ENCODE measurements at regions not wholly inside any gene's neighbourhood (a gene's known extent, or its start where the extent isn't known, plus 50 kb on each side); places are given as distances from the start of the nearest gene placed in this dataset.
"Not testable (repeated sequence)": the region's sequence is repeated elsewhere in the genome, so short reads cannot be mapped to it uniquely, and the experiment has no call there.

- H3K9me1 ChIP-seq (replicated peaks; ENCODE audit: control insufficient read depth, extremely low read depth, insufficient read depth, low read length); H3K4me3 ChIP-seq (replicated peaks in 1 of 3; ENCODE audit: insufficient read depth in 1 of 3, low read depth in 1 of 3, low read length in 3 of 3); POLR2A ChIA-PET; H3K4me1 ChIP-seq (ENCODE audit: control insufficient read depth, extremely low read depth, insufficient read depth, low read length); H3K27me3 ChIP-seq (ENCODE audit: control insufficient read depth in 2 of 2, insufficient read depth in 2 of 2, low read length in 2 of 2); H3K4me2 ChIP-seq (ENCODE audit: insufficient read depth, low read length); dilution Hi-C loops (cut with MboI; ENCODE audit: extremely low pct_ligation_motif_present, low sequenced_read_pairs); H3K9ac ChIP-seq (replicated peaks; ENCODE audit: extremely low read depth, insufficient read depth, low read length); intact Hi-C loops (cut with micrococcal nuclease); DNase-seq (ENCODE audit: low read depth, low spot score); H3K36me3 ChIP-seq (ENCODE audit: control insufficient read depth in 2 of 2, extremely low read depth in 1 of 2, insufficient read depth in 2 of 2, low read length in 2 of 2); H3K9me3 ChIP-seq (replicated peaks; ENCODE audit: control insufficient read depth, insufficient read depth, low read length); H3K79me2 ChIP-seq (ENCODE audit: control insufficient read depth, insufficient read depth, low read length); BruUV-seq (replicated peaks); CTCF ChIA-PET; FAIRE-seq; H3K27ac ChIP-seq (ENCODE audit: insufficient read depth, low read depth, low read length); H2AFZ ChIP-seq (ENCODE audit: low read depth, low read length); H4K20me1 ChIP-seq (replicated peaks; ENCODE audit: control insufficient read depth, extremely low read depth, insufficient read depth, low read length): not testable (repeated sequence)
These were observed 59.8 kb upstream of the PKP2 start for GRCh38 chr12:32956418-32956817.

DNA sequence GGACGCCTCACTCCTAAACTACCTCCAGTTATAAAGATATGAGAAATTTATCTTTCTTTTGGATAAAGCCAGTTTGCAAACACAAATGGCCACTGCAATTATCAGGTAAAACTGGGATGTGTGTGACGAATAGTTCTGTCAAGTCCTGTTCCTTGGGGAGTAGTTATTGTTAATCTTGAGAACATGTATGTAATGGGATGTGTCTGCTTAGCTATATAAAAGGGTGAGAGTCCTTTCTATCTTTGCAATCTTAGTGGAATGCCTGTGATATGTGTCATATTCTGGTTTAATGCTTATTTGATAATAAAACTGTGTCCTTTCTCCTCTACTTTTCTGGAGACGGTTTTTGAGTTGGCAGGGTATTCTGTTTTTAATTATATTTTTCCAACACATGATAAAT, 56.1 kb upstream of the PKP2 start:
- FAIRE-seq (no peak), DNase-seq (ENCODE audit: low read depth, low spot score) (no peak)
- Histone ChIP-seq H3K27me3 (ENCODE audit: control insufficient read depth in 2 of 2, insufficient read depth in 2 of 2, low read length in 2 of 2) (no peaks in the 10 kb centered on the region), H4K20me1 (replicated peaks; ENCODE audit: control insufficient read depth, extremely low read depth, insufficient read depth, low read length) (no peaks in the 10 kb centered on the region), H3K36me3 (ENCODE audit: control insufficient read depth in 2 of 2, extremely low read depth in 1 of 2, insufficient read depth in 2 of 2, low read length in 2 of 2) (no peaks in the 10 kb centered on the region), H3K9me1 (replicated peaks; ENCODE audit: control insufficient read depth, extremely low read depth, insufficient read depth, low read length) (no peaks in the 10 kb centered on the region), H3K9ac (replicated peaks; ENCODE audit: extremely low read depth, insufficient read depth, low read length) (no peak overlapping the region), H3K79me2 (ENCODE audit: control insufficient read depth, insufficient read depth, low read length) (no peaks in the 10 kb centered on the region), H3K27ac (ENCODE audit: insufficient read depth, low read depth, low read length) (no peak overlapping the region), H3K4me1 (ENCODE audit: control insufficient read depth, extremely low read depth, insufficient read depth, low read length) (no peaks in the 10 kb centered on the region), H3K9me3 (replicated peaks; ENCODE audit: control insufficient read depth, insufficient read depth, low read length) (no peaks in the 10 kb centered on the region), H3K4me3 (replicated peaks in 1 of 3; ENCODE audit: insufficient read depth in 1 of 3, low read depth in 1 of 3, low read length in 3 of 3) (no peak overlapping the region), H3K4me2 (ENCODE audit: insufficient read depth, low read length) (no peak overlapping the region), H2AFZ (ENCODE audit: low read depth, low read length) (no peak overlapping the region)
- TF ChIP-seq JUN (IDR thresholded peaks at IDR 0.05; ENCODE audit: borderline replicate concordance, insufficient read depth, insufficient read length, low read depth) (no peak), FOS (IDR thresholded peaks at IDR 0.05; ENCODE audit: borderline replicate concordance, insufficient read depth, low read length) (no peak), EZH2 (IDR thresholded peaks at IDR 0.05; ENCODE audit: borderline replicate concordance, low read depth, low read length, severe bottlenecking) (no peak), GATA2 (IDR thresholded peaks at IDR 0.05; ENCODE audit: insufficient read depth, insufficient read length, low read depth, low read length) (no peak), POLR2AphosphoS5 (IDR thresholded peaks at IDR 0.05; ENCODE audit: insufficient read depth, low read depth, low read length) (no peak), POLR2A (IDR thresholded peaks at IDR 0.05; ENCODE audit: low read depth, low read length) (no peak)
- TF ChIP-seq, protein P1, sequence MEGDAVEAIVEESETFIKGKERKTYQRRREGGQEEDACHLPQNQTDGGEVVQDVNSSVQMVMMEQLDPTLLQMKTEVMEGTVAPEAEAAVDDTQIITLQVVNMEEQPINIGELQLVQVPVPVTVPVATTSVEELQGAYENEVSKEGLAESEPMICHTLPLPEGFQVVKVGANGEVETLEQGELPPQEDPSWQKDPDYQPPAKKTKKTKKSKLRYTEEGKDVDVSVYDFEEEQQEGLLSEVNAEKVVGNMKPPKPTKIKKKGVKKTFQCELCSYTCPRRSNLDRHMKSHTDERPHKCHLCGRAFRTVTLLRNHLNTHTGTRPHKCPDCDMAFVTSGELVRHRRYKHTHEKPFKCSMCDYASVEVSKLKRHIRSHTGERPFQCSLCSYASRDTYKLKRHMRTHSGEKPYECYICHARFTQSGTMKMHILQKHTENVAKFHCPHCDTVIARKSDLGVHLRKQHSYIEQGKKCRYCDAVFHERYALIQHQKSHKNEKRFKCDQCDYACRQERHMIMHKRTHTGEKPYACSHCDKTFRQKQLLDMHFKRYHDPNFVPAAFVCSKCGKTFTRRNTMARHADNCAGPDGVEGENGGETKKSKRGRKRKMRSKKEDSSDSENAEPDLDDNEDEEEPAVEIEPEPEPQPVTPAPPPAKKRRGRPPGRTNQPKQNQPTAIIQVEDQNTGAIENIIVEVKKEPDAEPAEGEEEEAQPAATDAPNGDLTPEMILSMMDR (IDR thresholded peaks at IDR 0.05; ENCODE audit: extremely low read depth in 1 of 2, insufficient read depth in 1 of 2, low read depth in 1 of 2, low read length in 2 of 2), result no peak
- TF ChIP-seq, protein P2, sequence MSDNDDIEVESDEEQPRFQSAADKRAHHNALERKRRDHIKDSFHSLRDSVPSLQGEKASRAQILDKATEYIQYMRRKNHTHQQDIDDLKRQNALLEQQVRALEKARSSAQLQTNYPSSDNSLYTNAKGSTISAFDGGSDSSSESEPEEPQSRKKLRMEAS (IDR thresholded peaks at IDR 0.05; ENCODE audit: insufficient read depth, insufficient read length), result no peak
- intact Hi-C loops (cut with micrococcal nuclease), result no loop called here
- no TSS peak for BruUV-seq (replicated peaks)
- ChIA-PET CTCF (no interaction called here), POLR2A (no interaction called here)
- dilution Hi-C loops (cut with MboI; ENCODE audit: extremely low pct_ligation_motif_present, low sequenced_read_pairs), result no loop called here
